HCT116 (cell line): ENCODE measurements at regions not wholly inside any gene's neighbourhood (a gene's known extent, or its start where the extent isn't known, plus 50 kb on each side); places are given as distances from the start of the nearest gene placed in this dataset.

Source experiments
- ATAC-seq: fragments of 200-7000 bp; cut with Tn5 transposase; 2 replicates; pipeline ENCODE4 v1.9.1; 2020; ENCODE audit warnings: mild to moderate bottlenecking, moderate library complexity
- BruUV-seq: library from RNA; stranded (reverse); fragments of 400-500 nt; replicated peaks from 2 replicates; lab custom pipeline; 2021; lab: Mats Ljungman, UMichigan
- CTCF ChIA-PET: fragments of 300-600 bp; sonication (Branson Sonifier 250); formaldehyde crosslinking; loops from one replicate; lab custom pipeline; 2021; ENCODE audit warnings: antibody characterized with exemption; lab: Charles Lee
- POLR2A ChIA-PET: fragments of 300-600, 350-600 bp; sonication (Branson Sonifier 250); formaldehyde crosslinking; loops from one replicate; lab custom pipeline; 2021; ENCODE audit warnings: antibody characterized with exemption; lab: Charles Lee
- RAD21 ChIA-PET, 2 experiments: fragments of 300-600 bp; sonication (Branson Sonifier 250); formaldehyde crosslinking; loops; one replicate each; lab custom pipeline; 2023; ENCODE audit warnings: low total read pairs in 2 of 2; ENCODE audit not compliant: uncharacterized antibody in 2 of 2, unreplicated experiment in 2 of 2, low non-redundant PET in 1 of 2; lab: Charles Lee
- DNase-seq: peaks from one replicate; pipeline ENCODE4 v3.0.0-alpha.2; 2010; ENCODE audit warnings: low read depth, low spot score
- H2AFZ ChIP-seq: fragments of 200-600 bp; shearing (Covaris generic), sonication (generic); 2 replicates; pipeline ENCODE4 v1.6.1; 2017; ENCODE audit warnings: low read depth, mixed run types, mixed read lengths, antibody characterized with exemption, low read length; ENCODE audit not compliant: poor library complexity, severe bottlenecking
- H3K27ac ChIP-seq: 2 replicates; pipeline ENCODE4 v1.5.1; 2012; ENCODE audit warnings: low read depth, low read length
- H3K27me3 ChIP-seq: fragments of 200-600 bp; sonication (generic); 2 replicates; pipeline ENCODE4 v1.6.1; 2016; ENCODE audit warnings: mixed run types, low read length, mixed read lengths; ENCODE audit not compliant: insufficient read depth
- H3K36me3 ChIP-seq, 2 experiments: fragments of 200-500 bp in 1 of 2; fragments of 200-600 bp in 1 of 2; sonication (Bioruptor generic) in 1 of 2; sonication (generic) in 1 of 2; 2 replicates each; pipeline versions ENCODE4 v1.5.1 to v1.6.1; 2014 to 2016; ENCODE audit warnings: low read length in 2 of 2, inconsistent platforms in 1 of 2, mixed read lengths in 1 of 2, mixed run types in 1 of 2; ENCODE audit not compliant: insufficient read depth in 2 of 2, control insufficient read depth in 1 of 2
- H3K4me1 ChIP-seq, 2 experiments: fragments of 200-600 bp in 1 of 2; sonication (generic) in 1 of 2; 2 replicates each; pipeline versions ENCODE4 v1.5.1 to v1.6.1; 2012 to 2017; ENCODE audit warnings: low read length in 2 of 2, inconsistent platforms in 1 of 2, mild to moderate bottlenecking in 1 of 2, mixed read lengths in 1 of 2, mixed run types in 1 of 2, moderate library complexity in 1 of 2; ENCODE audit not compliant: insufficient read depth in 2 of 2, control insufficient read depth in 1 of 2
- H3K4me2 ChIP-seq: fragments of 200-600 bp; sonication (generic); 2 replicates; pipeline ENCODE4 v1.6.1; 2017; ENCODE audit warnings: mixed run types, low read length, mixed read lengths
- H3K4me3 ChIP-seq, 2 experiments: fragments of 200-600 bp in 1 of 2; sonication (generic) in 1 of 2; replicated peaks in 1 of 2; 2 replicates each; pipeline ENCODE4 v1.5.1; 2011 to 2016; ENCODE audit warnings: low read length in 2 of 2, control low read depth in 1 of 2, low read depth in 1 of 2, mild to moderate bottlenecking in 1 of 2, mixed read lengths in 1 of 2, mixed run types in 1 of 2
- H3K79me2 ChIP-seq: fragments of 200-600 bp; sonication (generic); 2 replicates; pipeline ENCODE4 v1.6.1; 2017; ENCODE audit warnings: mild to moderate bottlenecking, mixed run types, low read length, moderate library complexity, mixed read lengths; ENCODE audit not compliant: insufficient read depth
- H3K9ac ChIP-seq: fragments of 200-600 bp; sonication (generic); 2 replicates; pipeline ENCODE4 v1.6.1; 2016; ENCODE audit warnings: low read length, mixed read lengths
- H3K9me2 ChIP-seq: fragments of 200-600 bp; sonication (generic), shearing (Covaris generic); 2 replicates; pipeline ENCODE4 v1.6.1; 2017; ENCODE audit warnings: mixed run types, mild to moderate bottlenecking, moderate library complexity; ENCODE audit not compliant: insufficient read depth
- H3K9me3 ChIP-seq, 2 experiments: fragments of 200-500 bp in 1 of 2; fragments of 200-600 bp in 1 of 2; sonication (Bioruptor generic) in 1 of 2; sonication (generic) in 1 of 2; 2 replicates each; pipeline ENCODE4 v1.6.1; 2014 to 2017; ENCODE audit warnings: low read length in 2 of 2, mixed read lengths in 2 of 2, inconsistent platforms in 1 of 2, low read depth in 1 of 2, mild to moderate bottlenecking in 1 of 2, mixed run types in 1 of 2, moderate library complexity in 1 of 2; ENCODE audit not compliant: control insufficient read depth in 1 of 2, insufficient read depth in 1 of 2
- H4K20me1 ChIP-seq: fragments of 200-600 bp; sonication (generic), shearing (Covaris generic); 2 replicates; pipeline ENCODE4 v1.6.1; 2017; ENCODE audit warnings: mixed run types, mild to moderate bottlenecking, moderate library complexity; ENCODE audit not compliant: insufficient read depth
- EGR1 ChIP-seq: IDR thresholded peaks from 2 replicates; pipeline ENCODE4 v1.6.1; 2012; ENCODE audit warnings: low read depth
- ELF1 ChIP-seq: IDR thresholded peaks from 2 replicates; pipeline ENCODE4 v1.6.1; 2012; ENCODE audit warnings: low read depth, borderline replicate concordance
- EZH2 ChIP-seq: fragments of 200-600 bp; sonication (generic); IDR thresholded peaks from 2 replicates; pipeline ENCODE4 v1.6.1; 2017; ENCODE audit warnings: antibody characterized with exemption, mixed run types
- EZH2phosphoT487 ChIP-seq: fragments of 200-600 bp; IDR thresholded peaks from 2 replicates; pipeline ENCODE4 v1.6.1; 2018; ENCODE audit warnings: antibody characterized with exemption, borderline replicate concordance
- FOSL1 ChIP-seq: IDR thresholded peaks from 2 replicates; pipeline ENCODE4 v1.6.1; 2012; ENCODE audit warnings: low read depth
- JUND ChIP-seq: IDR thresholded peaks from 2 replicates; pipeline ENCODE4 v1.6.1; 2012
- POLR2A ChIP-seq: IDR thresholded peaks from 2 replicates; pipeline ENCODE4 v1.7.0; 2011; ENCODE audit warnings: borderline replicate concordance; ENCODE audit not compliant: insufficient read depth, insufficient read length; ENCODE audit errors: extremely low read depth
- POLR2AphosphoS5 ChIP-seq: IDR thresholded peaks from 2 replicates; pipeline ENCODE4 v1.6.1; 2011; ENCODE audit warnings: mild to moderate bottlenecking, low read depth, low read length, moderate library complexity
- RAD21 ChIP-seq: IDR thresholded peaks from 2 replicates; pipeline ENCODE4 v1.6.1; 2012; ENCODE audit warnings: low read depth, mild to moderate bottlenecking
- SIN3A ChIP-seq: IDR thresholded peaks from 2 replicates; pipeline ENCODE4 v1.6.1; 2012; ENCODE audit warnings: low read depth
- SP1 ChIP-seq: IDR thresholded peaks from 2 replicates; pipeline ENCODE4 v1.6.1; 2012; ENCODE audit warnings: low read depth
- SRF ChIP-seq: IDR thresholded peaks from 2 replicates; pipeline ENCODE4 v1.6.1; 2012; ENCODE audit warnings: low read depth
- TCF7L2 ChIP-seq: IDR thresholded peaks from 2 replicates; pipeline ENCODE4 v1.7.0; 2011; ENCODE audit warnings: borderline replicate concordance, inconsistent platforms; ENCODE audit not compliant: insufficient read depth, insufficient read length; ENCODE audit errors: extremely low read depth
- YY1 ChIP-seq: IDR thresholded peaks from 2 replicates; pipeline ENCODE4 v1.6.1; 2011; ENCODE audit warnings: low read length, low read depth, moderate library complexity, mild to moderate bottlenecking; ENCODE audit not compliant: insufficient replicate concordance; ENCODE audit errors: extremely low read depth
- ZFX ChIP-seq: fragments of 450-650 bp; IDR thresholded peaks from 2 replicates; pipeline ENCODE4 v1.6.1; 2017
- ZNF274 ChIP-seq: fragments of 200-500 bp; sonication (Bioruptor generic); IDR thresholded peaks from 2 replicates; pipeline ENCODE4 v1.6.1; 2014; ENCODE audit warnings: mild to moderate bottlenecking, low read depth, low read length, inconsistent platforms
- intact Hi-C: fragments of 100-400 bp; cut with micrococcal nuclease; formaldehyde crosslinking; loops from 2 replicates; pipeline ENCODE4 v1.10.0; 2022
- TF ChIP-seq, protein P1 (sequence below): IDR thresholded peaks from 2 replicates; pipeline ENCODE4 v1.6.1; 2011; ENCODE audit warnings: mild to moderate bottlenecking, low read length, moderate library complexity; ENCODE audit not compliant: insufficient replicate concordance; ENCODE audit errors: extremely low read depth
- TF ChIP-seq, protein P2 (sequence below): IDR thresholded peaks from 2 replicates; pipeline ENCODE4 v1.6.1; 2012
- TF ChIP-seq, protein P3 (sequence below): IDR thresholded peaks from 2 replicates; pipeline ENCODE4 v1.6.1; 2012
- TF ChIP-seq, protein P4 (sequence below): IDR thresholded peaks from 2 replicates; pipeline ENCODE4 v1.6.1; 2012; ENCODE audit warnings: low read depth

DNA sequence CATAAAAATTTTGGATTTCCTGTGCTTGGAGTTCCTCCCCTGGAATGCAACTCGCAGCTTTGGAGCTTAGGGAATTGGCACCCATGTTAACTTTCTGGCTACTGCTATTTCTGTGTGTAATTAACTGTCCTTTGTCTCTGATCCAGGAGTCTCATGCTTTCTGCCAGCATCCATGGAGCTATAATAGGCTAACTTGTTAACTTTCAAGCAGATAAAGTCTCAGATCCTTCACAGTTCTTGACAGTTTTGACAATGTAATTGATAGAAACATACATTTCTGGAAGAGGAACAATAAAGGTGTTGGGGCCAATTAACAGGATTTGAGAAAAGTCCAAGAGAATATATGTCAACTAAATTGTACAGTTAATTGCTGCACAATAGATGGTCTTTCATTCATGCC lies 290.2 kb upstream of the PRDM9 start:
- CTCF ChIA-PET = no interaction called here
- no TSS peak for BruUV-seq

More for the DNA sequence above, 290.2 kb upstream of the PRDM9 start:
- H3K27ac ChIP-seq = no peak overlapping the region
- no peaks in the 10 kb centered on the region for H3K27me3 ChIP-seq
- H3K4me1 ChIP-seq = no peaks in the 10 kb centered on the region
- RAD21 ChIA-PET = no interaction called here
- H4K20me1 ChIP-seq = no peaks in the 10 kb centered on the region
- no peaks in the 10 kb centered on the region for H3K36me3 ChIP-seq
- H3K4me3 ChIP-seq = no peak overlapping the region
- H3K4me2 ChIP-seq = no peak overlapping the region
- no peak overlapping the region for H2AFZ ChIP-seq
- H3K79me2 ChIP-seq = no peaks in the 10 kb centered on the region
- POLR2A ChIA-PET = no interaction called here
- H3K9me2 ChIP-seq = no peaks in the 10 kb centered on the region
- no peak overlapping the region for H3K9ac ChIP-seq
- TF ChIP-seq, protein P1, sequence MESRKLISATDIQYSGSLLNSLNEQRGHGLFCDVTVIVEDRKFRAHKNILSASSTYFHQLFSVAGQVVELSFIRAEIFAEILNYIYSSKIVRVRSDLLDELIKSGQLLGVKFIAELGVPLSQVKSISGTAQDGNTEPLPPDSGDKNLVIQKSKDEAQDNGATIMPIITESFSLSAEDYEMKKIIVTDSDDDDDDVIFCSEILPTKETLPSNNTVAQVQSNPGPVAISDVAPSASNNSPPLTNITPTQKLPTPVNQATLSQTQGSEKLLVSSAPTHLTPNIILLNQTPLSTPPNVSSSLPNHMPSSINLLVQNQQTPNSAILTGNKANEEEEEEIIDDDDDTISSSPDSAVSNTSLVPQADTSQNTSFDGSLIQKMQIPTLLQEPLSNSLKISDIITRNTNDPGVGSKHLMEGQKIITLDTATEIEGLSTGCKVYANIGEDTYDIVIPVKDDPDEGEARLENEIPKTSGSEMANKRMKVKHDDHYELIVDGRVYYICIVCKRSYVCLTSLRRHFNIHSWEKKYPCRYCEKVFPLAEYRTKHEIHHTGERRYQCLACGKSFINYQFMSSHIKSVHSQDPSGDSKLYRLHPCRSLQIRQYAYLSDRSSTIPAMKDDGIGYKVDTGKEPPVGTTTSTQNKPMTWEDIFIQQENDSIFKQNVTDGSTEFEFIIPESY = no peak
- no peak for TF ChIP-seq RAD21
- no peak for TF ChIP-seq SIN3A
- no peak for TF ChIP-seq YY1
- no peak for TF ChIP-seq FOSL1
- no peak for TF ChIP-seq ZNF274
- TF ChIP-seq ELF1 = no peak
- TF ChIP-seq, protein P2, sequence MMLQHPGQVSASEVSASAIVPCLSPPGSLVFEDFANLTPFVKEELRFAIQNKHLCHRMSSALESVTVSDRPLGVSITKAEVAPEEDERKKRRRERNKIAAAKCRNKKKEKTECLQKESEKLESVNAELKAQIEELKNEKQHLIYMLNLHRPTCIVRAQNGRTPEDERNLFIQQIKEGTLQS = no peak
- TF ChIP-seq, protein P3, sequence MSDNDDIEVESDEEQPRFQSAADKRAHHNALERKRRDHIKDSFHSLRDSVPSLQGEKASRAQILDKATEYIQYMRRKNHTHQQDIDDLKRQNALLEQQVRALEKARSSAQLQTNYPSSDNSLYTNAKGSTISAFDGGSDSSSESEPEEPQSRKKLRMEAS = no peak
- TF ChIP-seq EZH2phosphoT487 = no peak
- TF ChIP-seq TCF7L2 = no peak
- no peak for TF ChIP-seq JUND
- no peak for TF ChIP-seq SRF
- no peak for TF ChIP-seq POLR2A
- no peak for TF ChIP-seq ZFX
- TF ChIP-seq, protein P4, sequence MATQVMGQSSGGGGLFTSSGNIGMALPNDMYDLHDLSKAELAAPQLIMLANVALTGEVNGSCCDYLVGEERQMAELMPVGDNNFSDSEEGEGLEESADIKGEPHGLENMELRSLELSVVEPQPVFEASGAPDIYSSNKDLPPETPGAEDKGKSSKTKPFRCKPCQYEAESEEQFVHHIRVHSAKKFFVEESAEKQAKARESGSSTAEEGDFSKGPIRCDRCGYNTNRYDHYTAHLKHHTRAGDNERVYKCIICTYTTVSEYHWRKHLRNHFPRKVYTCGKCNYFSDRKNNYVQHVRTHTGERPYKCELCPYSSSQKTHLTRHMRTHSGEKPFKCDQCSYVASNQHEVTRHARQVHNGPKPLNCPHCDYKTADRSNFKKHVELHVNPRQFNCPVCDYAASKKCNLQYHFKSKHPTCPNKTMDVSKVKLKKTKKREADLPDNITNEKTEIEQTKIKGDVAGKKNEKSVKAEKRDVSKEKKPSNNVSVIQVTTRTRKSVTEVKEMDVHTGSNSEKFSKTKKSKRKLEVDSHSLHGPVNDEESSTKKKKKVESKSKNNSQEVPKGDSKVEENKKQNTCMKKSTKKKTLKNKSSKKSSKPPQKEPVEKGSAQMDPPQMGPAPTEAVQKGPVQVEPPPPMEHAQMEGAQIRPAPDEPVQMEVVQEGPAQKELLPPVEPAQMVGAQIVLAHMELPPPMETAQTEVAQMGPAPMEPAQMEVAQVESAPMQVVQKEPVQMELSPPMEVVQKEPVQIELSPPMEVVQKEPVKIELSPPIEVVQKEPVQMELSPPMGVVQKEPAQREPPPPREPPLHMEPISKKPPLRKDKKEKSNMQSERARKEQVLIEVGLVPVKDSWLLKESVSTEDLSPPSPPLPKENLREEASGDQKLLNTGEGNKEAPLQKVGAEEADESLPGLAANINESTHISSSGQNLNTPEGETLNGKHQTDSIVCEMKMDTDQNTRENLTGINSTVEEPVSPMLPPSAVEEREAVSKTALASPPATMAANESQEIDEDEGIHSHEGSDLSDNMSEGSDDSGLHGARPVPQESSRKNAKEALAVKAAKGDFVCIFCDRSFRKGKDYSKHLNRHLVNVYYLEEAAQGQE = no peak
- TF ChIP-seq SP1 = no peak
- TF ChIP-seq EZH2 = no peak
- no peak for TF ChIP-seq EGR1
- TF ChIP-seq POLR2AphosphoS5 = no peak
- ATAC-seq = no peak
- DNase-seq = no peak
- intact Hi-C loops = no loop called here
- peaks cover 10 to 34% of the 10 kb centered on the region in 2 experiments; a peak in 3 of 4 replicates for H3K9me3 ChIP-seq
